HG03354 (cell line): ENCODE measurements at regions not wholly inside any gene's neighbourhood (a gene's known extent, or its start where the extent isn't known, plus 50 kb on each side); places are given as distances from the start of the nearest gene placed in this dataset.
A peak's percentile ranks its signal among the peaks of the same experiment; 100 is the strongest.

Experiments
- ATAC-seq: cut with Tn5 transposase; IDR thresholded peaks from one replicate; pipeline ENCODE4 v1.9.1; 2021; ENCODE audit warnings: mild to moderate bottlenecking; ENCODE audit not compliant: unreplicated experiment, poor library complexity, severe bottlenecking

DNA sequence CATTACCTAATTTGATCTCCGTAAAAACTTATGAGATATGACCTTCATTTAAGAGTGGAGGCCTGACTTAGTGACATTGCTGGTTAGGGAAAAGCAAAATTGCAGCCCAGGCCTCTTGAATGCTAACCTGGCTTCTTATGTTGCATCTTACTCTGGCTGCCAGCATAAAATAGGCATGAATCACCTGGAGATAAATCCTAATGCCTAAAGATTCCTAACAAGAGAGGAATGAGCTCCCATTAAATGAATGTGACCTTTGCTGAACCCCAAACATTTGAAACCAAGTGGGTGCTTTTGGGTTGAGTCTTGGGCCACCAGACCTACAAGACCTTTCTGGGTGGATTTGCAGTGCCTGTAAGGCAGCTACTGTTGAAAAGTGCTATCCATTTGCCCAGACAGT, 1145.6 kb upstream of the TENM4 start:
- ATAC-seq, result no peak

DNA sequence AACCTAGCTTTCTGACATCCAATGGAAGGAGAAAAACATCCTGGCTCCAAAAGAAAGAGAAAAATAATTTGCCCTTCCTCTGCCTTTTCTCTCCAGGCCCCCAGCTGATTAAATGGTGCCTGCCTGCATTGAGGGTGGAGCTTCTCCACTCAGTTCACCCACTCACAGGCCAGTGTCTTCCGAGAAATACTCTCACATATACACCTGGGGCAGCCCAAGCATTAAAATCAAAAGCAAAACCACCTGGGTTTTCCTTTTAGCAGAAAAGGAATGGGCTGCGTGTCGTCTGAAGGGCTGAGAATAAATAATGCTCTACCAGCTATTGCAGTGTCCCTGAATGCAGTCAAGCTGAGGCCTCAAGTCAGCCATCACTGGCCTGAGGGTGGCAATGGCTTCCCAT, 1143.8 kb upstream of the TENM4 start:
- no peak for ATAC-seq

DNA sequence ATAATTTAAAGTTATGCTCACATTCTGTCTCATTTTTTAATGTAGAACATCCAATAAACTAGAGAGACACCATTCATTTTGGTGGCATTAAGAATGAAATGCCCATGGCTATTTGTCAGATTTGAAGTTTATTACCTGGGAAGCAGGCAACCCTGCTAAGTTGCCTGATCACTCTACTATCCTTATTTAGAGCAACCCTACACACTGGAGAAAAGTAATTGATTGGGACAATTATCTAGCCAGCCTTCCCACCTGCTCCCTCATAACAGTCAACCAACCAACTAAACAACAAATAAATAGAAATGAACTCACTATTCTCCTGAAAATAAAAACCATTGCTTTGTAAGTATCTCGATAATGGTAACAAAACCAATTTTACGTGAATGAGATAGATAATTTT, 1129.0 kb upstream of the TENM4 start:
- ATAC-seq, result no peak

DNA sequence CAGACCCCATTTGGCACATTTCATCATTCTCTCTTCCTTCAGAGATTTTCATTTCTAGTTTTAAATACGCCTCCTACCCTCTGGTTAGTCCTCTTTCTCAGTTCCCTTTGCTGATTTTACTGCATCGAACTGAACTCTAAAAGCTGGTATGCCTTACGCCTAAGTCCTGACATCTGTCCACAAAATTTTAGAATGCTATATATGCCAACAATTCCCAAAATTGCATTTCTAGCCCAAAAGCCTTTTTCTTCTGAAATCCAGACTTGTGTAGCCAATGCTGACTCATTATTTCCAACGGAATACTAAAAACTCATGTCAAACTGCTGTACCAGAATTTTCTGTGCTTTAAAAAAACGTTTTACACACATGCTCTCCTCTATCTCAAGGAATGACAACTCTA, 1124.4 kb upstream of the TENM4 start:
- ATAC-seq, result no peak

DNA sequence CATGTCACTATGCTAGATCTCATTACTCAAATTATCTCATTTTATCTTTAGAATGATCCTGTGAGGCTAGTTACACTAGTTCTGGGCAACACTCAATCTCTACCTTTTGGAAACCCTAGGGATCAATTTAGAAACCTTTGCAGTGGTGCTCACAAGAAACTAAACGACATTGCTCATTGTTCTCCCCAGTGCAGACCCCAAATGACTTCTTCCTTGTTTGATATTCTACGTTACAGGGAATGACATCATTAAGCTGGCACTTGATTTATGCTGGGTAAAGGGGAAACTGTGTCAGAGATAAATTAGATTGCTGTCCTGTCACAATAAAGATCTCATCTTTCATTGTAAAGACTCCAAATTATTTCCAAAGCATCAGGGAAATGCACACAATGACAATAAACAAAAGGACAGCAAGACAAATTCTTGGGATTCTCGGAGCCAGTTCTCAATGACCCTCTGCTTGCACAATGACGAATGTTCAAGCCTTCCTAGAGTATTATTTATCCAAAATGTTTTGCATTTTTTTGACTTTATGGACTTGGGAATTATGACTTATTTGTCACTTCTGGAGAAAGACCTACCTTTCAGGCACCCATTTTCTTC, 1121.8 kb upstream of the TENM4 start:
- ATAC-seq, result no peak

DNA sequence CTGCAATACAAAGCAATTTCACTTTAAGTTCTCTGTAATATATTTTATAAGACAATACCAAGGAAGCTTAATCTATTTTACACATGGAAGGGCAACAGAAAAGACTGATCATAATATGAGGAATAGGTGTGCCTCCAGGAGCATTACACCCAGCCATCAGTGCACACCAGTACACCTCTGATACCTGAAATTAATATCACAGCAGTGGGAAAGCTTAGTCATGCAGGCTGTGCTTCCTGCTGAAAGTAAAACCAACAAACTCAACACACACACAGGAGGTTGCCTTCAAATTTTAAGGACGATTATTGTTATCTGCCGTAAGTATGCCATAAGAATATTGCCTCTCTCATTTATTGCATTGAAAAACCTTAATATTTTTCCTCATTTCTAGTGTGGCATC, 1119.1 kb upstream of the TENM4 start:
- no peak for ATAC-seq

DNA sequence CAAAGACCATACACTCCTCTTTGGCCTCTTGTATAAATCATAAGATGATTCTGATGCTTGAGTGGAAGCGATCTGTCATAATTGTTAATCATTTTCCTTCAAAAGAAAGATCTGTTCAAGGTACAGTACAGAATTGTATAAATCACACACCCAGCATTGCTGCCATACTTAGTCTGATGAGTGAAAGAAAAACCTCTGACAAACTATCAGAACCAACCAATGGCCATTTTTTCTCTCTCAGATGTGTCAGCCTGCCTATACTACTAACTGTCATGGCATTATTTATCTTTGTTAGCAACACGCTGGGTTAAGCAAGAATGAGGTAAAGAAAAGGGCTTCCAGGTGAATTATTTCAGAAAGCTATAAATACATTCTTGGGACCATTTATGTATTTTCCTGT, 1112.7 kb upstream of the TENM4 start:
- no peak for ATAC-seq

DNA sequence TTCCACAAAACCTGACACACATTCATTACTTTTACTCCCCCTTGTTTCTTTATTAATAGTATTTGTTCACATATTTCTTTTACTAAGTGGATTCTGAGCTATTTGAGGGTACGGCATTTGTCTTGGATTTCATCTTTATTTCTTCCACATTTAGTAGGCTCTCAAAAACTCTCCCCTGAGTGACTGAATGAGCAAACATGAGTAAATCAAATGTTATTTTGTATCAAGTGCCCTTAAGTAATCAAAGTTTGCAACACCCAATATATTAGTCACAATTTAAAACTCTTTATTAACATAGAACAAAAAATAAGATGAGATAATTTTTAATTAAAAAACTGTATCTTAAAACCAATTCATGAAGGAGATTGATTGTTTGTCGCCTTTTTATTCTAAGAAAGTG, 1101.9 kb upstream of the TENM4 start:
- no peak for ATAC-seq

DNA sequence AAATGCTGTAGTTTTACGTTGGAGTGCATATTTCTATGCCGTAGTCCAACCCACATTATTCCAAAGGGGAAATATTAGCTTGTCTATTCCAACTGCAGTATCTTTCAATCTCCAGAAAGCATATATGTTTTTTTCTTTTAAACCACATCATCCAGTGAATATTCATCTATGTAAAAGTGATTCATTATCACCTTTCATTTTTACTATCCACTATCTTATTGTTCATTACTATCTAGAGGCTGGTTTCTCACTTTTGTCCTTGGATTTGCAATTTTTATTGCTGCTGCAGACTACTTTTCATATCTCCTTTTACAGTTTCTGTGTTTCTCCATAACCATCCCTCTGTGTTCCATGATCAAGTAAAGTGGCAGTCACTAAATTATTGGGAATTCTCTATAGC, 1097.2 kb upstream of the TENM4 start:
- no peak for ATAC-seq

DNA sequence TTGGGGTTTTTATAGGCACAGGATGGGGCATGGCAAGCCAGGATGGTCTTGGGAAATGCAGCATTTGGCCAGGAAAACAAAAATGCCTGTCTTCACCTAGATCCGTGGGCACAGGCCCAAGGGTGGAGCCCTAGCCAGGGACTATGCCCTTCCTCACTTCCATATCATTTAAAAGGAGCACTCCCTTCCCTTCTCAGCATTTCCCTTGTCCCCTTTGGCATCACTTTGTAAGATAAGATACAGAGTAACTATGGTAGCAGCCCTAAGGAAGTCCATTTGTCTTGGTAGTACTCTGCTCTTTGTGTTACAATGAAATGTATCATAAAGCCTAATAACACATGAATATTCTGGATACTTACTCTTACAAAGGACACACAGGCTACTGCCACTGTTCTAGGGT, 1092.6 kb upstream of the TENM4 start:
- ATAC-seq, result no peak

DNA sequence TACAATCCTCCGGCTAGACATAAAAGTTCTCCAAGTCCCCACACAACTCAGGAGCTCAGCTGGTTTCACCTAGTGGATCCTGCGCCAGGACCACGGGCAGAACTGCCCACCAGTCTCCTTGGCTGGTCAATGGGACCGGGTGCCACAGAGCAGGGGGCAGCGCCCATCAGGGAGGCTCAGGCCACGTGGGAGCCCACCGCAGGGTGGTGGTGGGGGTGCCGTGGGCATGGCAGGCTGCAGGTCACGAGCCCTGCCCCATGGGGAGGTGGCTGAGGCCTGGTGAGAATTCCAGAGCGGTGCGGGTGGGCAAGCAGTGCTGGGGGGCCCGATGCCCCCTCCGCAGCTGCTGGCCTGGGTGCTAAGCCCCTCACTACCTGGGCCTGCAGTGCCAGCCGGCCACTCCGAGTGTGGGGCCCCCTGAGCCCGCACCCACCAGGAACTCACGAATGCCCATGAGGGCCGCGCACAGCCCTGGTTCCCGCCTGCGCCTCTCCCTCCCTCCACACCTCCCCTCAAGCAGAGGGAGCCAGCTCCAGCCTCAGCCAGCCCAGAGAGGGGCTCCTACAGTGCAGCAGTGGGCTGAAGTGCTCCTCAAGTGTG, 1091.9 kb upstream of the TENM4 start:
- ATAC-seq, result no peak

DNA sequence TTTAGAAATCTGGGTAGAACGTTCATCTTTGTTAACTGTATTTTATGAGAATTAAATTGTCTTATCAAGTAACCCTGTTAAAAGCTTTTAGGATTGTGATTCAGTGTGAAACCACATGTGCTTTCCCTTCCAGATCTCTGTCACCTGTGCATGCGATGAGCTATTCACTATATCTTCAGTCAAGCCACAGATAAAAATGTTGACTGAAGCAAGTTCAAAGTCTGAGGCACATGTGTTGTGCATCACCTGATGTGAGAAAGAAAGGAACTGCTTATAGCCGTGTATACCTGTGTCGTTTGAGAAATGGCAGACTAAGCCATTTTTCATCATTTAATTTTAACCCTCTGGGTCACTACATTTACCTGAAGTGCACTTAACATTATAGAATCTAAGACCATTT, 1088.9 kb upstream of the TENM4 start:
- no peak for ATAC-seq

DNA sequence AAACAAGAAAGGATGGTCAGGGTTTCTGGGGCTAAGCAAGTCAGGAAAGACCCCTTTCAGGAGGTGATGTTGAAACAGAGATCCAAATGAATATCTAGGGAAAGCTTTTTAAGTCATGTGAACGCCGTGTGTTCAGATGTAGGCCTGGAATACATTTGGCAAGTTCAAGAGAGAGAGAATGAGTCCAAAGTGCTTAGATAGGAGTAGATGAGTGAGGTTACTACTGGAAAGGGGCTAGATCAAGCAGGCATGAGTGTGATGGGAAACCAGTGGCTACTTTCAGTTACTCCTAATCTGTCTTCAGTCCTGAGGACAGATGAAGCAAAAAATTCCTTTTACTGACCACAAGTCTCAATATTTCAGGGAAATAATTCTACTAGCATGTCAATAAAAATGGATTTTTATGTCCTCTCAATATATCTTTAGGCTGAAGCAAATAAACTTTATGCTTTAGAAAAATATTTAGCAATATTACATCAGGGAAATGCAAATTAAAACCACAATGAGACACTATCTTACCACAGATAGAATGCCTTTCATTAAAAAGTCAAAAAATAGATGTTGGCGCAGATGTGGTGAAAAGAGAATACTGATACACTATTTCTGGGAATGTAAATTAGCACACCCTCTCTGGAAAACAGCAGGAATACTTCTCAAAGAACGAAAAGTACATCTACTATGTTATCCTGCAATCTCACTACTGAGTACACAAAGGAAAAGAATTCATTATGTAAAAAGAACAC, 1085.0 kb upstream of the TENM4 start:
- no peak for ATAC-seq

DNA sequence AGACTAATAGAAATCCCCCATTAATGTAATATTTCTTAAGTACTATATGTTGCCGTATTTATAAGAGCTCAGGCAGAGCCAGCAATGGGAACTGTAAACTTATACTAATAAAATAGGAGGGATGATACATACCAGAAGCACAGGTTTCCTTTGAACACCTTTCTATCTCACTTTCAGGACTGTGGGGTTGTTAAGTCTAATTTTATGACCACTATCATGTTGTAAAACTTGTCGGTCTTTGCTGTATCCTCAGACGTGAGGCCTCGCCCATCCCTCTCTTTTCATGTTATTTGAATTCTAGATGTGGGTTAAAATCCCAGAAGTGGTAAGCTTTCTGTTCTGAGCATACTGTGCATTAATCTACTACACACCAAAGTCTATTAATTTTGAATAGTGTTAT, 1083.5 kb upstream of the TENM4 start:
- no peak for ATAC-seq

DNA sequence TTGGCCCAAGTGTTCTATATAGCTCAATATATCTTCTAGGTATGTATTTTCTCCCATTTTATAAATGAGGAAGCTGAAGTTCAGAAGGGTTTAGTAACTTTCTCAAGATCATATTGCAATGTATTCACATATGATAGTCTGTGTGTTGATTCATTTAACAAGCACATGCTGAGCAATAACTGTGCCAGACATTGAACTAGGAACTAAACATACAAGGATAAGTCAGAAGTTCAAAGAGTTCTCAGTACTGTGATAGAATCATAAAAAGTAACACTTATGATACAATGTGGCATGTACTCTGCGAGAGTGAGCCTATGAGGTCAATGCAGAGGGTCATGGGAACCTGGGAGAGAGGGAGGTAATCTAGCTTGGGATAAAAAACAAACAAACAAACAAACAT, 1082.2 kb upstream of the TENM4 start:
- ATAC-seq, result no peak

DNA sequence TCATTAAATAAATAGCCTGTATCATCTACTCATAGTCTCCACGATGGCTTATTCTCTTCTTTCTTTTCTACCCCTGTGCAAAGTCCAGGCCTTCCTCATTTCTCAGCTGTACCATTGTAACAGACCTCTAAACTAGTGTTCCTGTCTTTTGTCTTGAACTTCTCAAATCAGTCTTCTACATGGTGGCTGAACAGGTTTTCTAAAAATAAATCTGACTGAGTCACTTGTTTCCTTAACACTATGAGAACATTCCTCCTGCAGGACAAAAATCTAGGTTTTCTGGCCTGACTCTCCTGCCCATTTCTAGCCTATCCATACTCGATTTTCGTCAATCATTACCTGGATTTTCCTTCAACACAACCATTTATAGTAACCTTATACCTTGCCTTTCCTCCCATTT, 1080.8 kb upstream of the TENM4 start:
- ATAC-seq, result no peak

DNA sequence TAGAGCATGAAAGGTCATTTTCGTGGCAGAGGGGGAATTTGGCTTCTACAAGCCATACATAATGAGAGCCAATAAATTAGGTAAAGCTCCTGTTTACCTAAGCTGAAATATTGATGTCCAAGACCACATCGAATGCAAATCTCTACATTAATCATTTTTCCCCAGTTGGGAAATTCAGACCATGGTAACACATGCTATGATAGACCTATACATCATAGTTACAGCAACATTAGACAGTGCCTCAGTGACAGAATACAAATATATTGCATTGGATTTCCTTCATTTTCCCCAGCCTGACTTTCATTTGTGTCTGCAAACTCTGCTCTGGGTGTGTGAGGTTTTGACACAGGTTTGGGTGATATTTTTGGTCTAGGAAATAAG, 1079.7 kb upstream of the TENM4 start:
- no peak for ATAC-seq

DNA sequence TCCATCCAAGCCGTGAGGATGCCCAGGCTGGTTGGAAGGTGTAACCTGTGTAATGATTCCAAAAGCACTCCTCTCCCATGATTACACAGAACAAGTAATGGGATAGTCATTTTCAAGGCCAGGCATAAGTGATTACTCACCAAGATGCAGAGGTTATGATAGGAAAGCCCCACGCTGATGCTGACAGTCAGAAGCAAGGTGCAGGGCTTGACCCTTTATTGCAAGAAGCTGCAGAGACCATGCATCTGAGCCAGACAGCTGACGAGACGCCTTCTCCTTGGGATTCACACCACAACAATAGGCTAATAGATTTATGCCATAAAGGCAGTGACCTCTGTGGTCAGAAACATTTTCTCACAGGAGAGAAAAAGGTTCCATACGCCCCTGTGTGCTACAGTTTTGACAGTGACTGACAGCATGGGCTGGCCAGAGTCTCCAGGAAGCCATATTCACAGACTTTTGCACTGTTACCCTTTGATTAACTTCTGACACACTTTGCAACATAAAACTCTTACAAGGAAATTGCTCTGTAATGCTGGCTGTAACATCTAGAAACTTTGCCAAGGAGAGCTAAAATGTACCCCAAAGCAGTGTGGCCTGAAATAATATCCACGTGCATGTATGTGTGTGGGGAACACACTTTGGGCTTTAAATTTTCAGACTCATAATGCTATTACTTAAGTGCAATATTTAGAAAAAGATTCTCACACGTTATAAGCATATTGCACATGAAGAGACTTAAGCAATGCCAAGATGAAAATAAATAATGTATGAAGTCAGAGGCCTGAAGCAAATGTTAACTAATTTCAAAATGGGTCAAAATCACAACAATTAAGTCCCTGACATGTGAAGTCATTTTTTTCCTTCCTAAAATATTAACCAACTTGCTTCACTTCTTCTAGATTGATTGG, 1079.0 kb upstream of the TENM4 start:
- ATAC-seq, result no peak

DNA sequence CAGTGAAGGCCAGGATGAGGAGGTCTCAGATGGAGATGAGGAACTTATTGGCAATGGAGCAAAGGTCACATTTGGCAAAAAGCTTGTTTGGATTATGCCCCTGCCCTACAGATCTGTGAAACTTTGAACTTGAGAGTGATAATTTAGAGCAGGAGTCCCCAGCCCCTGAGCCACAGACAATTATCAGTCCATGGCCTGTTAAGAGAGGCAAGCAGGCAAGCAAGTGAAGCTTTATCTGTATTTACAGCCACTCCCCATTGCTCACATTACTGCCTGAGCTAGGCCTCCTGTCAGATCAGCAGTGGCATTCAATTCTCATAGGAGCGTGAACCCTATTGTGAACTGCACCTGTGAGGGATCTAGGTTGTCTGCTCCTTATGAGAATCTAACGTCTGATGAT, 1076.9 kb upstream of the TENM4 start:
- ATAC-seq, result no peak

DNA sequence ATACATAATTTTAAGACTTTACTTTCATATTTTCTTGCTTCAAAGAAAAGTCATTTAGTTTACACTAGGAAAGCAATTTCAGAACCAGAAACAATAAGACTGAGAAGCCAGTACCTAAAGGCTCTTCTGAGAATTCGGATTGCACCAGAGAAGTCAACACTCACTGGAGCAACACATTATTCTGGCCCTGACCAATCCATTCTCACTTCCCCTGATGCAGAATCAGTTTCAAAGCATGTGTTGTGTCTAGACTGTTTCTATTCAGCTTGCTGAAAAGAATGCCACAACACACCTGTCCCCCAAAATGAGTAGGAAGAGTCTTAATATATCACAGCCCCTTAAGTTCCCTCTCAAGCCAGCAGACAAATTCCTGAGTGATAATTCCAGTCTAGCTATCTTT, 1074.3 kb upstream of the TENM4 start:
- ATAC-seq, result peak; percentile 46

DNA sequence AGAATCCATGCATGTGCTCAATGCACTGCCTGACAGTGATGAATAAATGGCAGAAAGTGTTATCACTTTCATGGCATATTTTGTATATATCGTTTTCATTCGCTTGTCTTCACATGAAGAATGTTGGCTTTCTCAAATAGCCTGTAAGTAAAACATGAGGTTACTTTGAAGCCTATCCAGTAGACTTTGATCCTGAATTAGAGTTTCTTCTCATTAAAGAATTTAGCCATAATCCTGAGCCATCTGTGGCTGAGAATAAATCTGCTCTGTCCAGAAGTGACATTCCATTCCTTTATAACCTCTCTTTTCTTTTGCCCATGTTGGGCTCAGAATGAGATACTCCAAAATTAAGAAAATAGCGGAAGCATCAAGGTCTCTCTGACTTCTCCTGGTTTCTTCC, 1071.7 kb upstream of the TENM4 start:
- no peak for ATAC-seq
